GM21515 (cell line): ENCODE measurements at regions not wholly inside any gene's neighbourhood (a gene's known extent, or its start where the extent isn't known, plus 50 kb on each side); places are given as distances from the start of the nearest gene placed in this dataset.

Experiments used
- ATAC-seq: cut with Tn5 transposase; IDR thresholded peaks from one replicate; pipeline ENCODE4 v1.9.1; 2021; ENCODE audit not compliant: unreplicated experiment

GRCh38 chr10:84994722-84995121 is 666.3 kb downstream of the CCSER2 start:
- ATAC-seq = no peak

DNA sequence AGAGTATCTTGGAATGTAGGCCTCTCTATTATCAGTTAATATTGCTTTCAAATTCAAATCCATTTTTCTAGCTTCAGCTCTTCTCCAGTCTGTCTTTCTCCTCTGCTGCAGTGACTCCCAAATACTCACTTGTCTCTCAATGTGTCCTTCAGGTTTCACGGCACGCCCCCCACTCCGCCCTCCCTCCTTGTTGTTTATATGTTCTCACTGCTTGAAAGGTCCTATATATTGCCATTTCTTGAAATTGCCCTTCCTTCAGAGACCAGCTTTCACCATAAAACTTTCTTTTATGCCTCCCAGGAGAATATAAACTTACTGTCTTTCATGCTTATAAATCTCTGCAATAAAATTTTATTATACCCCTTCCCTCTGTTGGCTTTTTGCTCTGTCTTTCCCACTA is 668.2 kb downstream of the CCSER2 start:
- ATAC-seq = no peak

GRCh38 chr10:84997870-84998269 is 669.5 kb downstream of the CCSER2 start:
- no peak for ATAC-seq

- ATAC-seq = no peak
These were observed 671.5 kb downstream of the CCSER2 start for GRCh38 chr10:84999929-85000328.

DNA sequence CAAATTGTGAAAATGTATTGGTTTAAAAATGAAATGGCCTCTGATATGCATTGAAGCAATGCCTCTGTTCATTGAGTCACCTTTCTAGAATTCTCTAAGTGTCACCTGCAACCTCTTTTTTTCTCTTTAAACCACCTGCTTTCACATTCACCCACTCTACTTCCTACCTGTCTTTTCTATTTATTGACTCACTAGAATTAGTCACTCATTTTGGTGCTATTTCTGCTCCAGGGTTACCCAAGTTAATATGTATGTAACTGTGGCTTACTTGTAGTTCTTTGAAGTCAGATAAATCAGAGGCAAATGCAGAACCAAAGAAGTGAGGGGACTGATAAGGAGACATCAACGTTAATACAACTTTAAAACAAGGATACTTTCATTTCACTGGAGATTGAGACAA is 674.7 kb downstream of the CCSER2 start:
- ATAC-seq = no peak

GRCh38 chr10:85008488-85009184 is 680.2 kb downstream of the CCSER2 start:
- no peak for ATAC-seq

DNA sequence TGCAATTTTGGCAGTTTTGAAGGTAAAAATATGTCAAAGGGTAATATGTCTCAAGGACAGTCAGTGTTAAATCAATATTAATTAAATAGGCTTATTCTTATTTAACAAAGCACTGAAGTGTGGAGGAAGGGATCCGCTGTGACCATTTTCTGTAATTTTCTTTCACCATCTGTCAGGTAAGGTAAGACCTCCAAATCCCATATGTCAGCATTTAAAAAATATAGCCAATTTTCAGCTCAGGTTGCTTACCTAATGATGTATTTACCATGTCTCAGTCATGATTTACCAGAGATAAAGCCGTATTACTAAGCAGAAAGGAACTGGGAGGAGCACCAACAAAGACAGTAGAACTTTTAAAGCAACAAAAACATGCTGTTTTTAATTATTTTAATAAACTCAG is 683.9 kb downstream of the CCSER2 start:
- no peak for ATAC-seq

DNA sequence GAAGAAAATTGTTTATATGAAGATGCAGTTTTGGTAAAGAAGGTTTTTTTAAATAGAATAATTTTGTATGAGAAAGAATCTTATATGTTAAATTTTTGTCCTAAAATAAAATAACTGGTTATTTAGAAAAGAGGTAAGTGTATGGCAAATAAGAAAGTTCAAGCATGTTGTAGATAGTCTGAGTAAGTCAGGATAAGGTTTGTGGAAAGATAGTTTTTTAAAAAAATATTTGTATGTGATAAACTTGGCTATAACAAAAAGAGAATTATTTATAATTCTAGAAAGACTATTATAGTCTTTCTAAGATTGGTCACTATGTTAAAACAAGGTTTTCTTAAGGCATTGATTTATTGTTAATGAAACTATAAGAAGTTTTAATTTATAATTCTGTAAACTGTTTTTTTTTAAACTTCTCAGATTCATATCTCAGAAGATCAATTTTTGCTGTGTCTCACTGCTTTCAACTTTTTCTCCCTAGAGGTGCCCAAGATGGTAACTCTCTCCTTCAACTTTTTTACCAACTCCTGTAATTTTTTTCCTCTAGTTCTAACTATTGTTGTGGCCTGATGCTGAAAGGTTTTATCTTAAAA is 698.6 kb downstream of the CCSER2 start:
- ATAC-seq = no peak

DNA sequence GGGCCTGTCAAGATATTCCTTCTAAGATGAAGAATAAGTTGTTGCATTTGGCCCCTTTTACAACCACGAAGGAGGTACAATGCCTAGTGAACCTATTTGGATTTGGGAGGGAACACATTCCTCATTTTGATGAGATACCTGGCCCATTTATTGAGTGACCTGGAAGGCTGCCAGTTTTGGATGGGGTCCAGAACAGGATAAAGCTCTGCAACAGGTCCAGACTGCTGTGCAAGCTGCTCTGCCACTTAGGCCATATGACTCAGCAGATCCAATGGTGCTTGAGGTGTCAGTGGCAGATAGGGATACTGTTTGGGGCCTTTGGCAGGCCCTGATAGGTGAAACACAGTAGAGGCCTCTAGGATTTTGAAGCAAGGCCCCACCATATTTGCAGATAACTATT is 704.6 kb downstream of the CCSER2 start:
- ATAC-seq = no peak

DNA sequence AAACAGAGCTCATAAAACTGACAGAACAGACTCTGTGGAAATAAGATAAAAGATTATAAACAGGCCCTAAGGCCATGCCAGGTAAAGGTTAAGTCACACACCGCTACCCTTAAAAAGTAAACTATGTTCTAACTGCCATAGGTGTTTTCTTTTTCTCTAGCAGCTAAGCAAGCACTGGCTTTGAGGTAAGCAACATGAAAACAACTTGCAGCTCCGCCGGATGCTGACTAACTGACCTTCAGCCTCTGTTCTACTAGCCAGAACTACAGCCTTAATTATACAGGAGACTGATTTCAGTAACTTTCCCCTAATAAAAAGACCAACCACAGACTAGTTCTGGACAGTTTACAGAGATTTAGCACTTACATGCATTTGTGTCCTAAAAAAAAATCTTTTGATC is 708.3 kb downstream of the CCSER2 start:
- no peak for ATAC-seq

DNA sequence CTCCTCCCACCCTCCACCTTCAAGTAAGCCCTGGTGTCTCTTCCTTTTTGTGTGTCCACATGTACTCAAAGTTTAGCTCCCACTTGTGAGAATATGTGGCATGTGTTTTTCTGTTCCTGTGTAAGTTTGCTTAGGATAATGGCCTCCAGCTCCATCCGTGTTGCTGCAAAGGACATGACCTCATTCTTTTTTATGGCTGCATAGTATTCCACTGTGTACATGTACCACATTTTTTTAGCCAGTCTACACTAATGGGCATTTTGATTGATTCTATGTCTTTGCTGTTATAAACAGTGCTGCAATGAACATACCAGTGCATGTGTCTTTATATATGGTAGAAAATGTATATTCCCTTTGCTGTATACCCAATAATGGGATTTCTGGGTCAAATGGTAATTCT is 710.9 kb downstream of the CCSER2 start:
- ATAC-seq = no peak

- no peak for ATAC-seq
These were observed 714.8 kb downstream of the CCSER2 start for GRCh38 chr10:85043207-85043606.

GRCh38 chr10:85045046-85045445 is 716.7 kb downstream of the CCSER2 start:
- ATAC-seq = no peak

DNA sequence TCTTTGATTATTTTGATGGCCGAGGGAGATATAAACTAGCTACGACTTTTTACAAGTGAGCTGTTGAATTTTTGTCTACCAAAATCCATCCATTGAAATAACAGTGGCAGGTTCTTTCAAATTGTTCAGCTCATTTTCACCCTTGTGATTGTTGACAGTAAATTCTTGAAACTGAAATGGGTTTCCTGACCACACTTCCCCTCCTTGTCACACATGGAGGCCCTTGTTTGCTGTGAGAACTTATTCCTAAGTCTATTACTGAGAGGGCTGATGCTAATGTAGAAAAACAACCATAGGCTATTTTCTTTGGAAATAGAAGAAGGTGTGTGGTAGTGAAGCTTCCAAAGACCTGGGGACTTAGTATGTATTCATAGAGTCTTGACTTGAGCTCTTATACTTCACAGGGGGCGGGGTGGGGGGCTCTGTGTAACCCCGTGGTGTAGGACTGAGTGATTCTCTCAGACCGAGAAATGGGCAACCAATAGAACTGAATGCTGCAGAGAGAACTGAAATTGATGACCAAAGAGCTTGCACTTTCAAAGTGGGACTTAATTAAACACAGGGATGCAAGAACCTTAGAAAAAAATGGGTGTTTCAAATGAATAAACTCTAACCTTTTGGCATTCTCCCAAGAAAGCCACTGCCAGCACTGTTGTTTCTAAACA is 718.9 kb downstream of the CCSER2 start:
- ATAC-seq = no peak

- no peak for ATAC-seq
These were observed 719.6 kb downstream of the CCSER2 start for GRCh38 chr10:85047979-85048378.

DNA sequence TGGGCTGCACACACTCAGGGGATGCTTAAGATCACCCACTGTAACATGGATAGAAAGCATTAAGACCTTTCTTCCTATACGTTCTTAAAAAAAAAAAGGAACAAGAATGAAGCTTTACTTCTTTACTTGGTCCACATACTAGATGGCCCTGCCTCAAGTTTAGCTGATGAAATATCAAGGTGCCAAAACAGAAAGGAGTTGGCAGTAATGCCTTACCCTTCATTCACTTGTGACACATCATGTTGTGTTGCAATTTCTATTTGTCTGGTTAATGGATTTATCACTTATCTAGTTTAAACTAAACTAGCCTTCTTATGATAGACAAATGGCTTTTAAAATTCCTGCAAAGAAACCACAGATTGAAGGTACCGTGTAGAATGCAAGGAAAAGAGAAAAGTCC is 720.3 kb downstream of the CCSER2 start:
- ATAC-seq = no peak

DNA sequence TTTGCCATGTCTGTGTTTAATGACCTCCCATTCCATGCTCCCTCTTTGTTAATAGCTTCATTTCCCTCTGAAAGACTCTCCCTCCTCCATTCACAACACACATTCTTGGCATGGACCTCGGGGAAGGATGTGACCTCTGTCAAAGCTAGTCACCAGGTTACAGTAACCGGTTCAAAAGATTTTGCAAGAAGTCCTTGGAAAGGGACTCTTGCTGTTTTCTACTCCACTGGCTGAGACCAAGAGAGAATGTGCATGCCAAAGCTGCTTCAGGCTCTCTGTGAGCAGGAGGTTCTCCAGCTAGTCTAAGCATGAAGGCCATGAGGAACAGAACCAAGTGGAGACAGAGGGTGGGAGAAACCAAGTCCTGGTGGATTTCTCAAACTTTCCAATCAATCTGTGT is 732.6 kb downstream of the CCSER2 start:
- ATAC-seq = no peak

GRCh38 chr10:85061401-85061800 is 733.0 kb downstream of the CCSER2 start:
- ATAC-seq = no peak

GRCh38 chr10:85067955-85068354 is 739.6 kb downstream of the CCSER2 start:
- no peak for ATAC-seq

- ATAC-seq = no peak
These were observed 752.5 kb downstream of the CCSER2 start for GRCh38 chr10:85080934-85081333.

DNA sequence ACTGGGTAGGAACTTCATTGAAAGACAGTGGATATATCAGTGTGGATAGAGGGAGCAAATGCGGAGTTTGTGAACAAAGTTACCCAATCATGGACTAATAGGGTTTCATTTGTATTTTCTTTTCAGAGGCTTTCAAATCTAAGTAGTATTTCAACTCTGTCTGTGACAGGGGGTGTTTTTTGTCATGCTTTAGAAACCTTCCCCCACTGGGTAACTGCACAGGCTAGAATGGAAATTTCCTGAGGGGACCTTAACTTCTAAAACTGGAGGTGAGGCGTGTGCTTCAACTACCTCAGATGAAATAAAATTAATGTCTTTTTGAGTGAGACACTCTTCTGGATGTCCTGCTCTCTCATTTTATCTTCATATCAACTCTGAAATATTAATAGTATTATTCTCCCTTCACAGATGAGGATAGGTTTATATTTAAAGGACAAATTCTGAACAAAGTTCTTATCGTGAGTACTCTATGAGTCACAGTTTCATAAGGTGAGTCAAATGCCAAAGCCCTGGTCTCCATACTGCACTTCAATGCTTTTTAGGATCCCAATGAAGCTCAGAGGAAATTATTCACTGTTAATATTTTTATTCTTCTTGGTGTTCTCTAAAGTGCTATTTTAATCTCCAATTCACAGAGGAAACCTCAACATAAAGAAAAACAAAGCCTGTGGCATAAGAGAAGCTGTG is 770.6 kb downstream of the CCSER2 start:
- ATAC-seq = no peak

- ATAC-seq = no peak
These were observed 772.1 kb downstream of the CCSER2 start for GRCh38 chr10:85100495-85100894.
